ENCODE measurements at regions not wholly inside any gene's neighbourhood (a gene's known extent, or its start where the extent isn't known, plus 50 kb on each side); places are given as distances from the start of the nearest gene placed in this dataset.

- H2AFZ ChIP-seq (ENCODE audit: low read depth, low read length), result no peak overlapping the region
- H3K9me1 ChIP-seq (ENCODE audit: control insufficient read depth, insufficient read depth, low read length), result no peaks in the 10 kb centered on the region
- no peak overlapping the region for H3K4me3 ChIP-seq
- intact Hi-C loops (cut with micrococcal nuclease), result no loop called here
- no peaks in the 10 kb centered on the region for H3K27me3 ChIP-seq (ENCODE audit: control insufficient read depth in 2 of 2, insufficient read depth in 2 of 2, low read length in 2 of 2)
- 94% methylated on average over 2 of the region's 4 CpGs for WGBS (ENCODE audit: insufficient coverage, low coverage, missing lambda C conversion rate)
- H3K4me1 ChIP-seq (replicated peaks in 1 of 2; ENCODE audit: control insufficient read depth in 2 of 2, insufficient read depth in 2 of 2, low read length in 2 of 2), result peaks cover 0 to 8% of the 10 kb centered on the region in 2 experiments; a peak in 3 of 5 replicates
- no TSS peak for BruUV-seq (replicated peaks)
- no peaks in the 10 kb centered on the region for H3K36me3 ChIP-seq (ENCODE audit: control insufficient read depth, insufficient read depth, low read length)
- peak; percentile 87 for TF ChIP-seq NFIC (IDR thresholded peaks at IDR 0.05)
- TF ChIP-seq ZEB2 (IDR thresholded peaks at IDR 0.05), result 0 out of 2 replicates have a peak, but pooled peaks have one; percentile 37
- 0 out of 2 replicates have a peak, but pooled peaks have one; percentile 21 for TF ChIP-seq EP300 (IDR thresholded peaks at IDR 0.05; ENCODE audit: low read length)
- TF ChIP-seq NFYB (IDR thresholded peaks at IDR 0.05; ENCODE audit: extremely low read depth, insufficient read length), result peak; percentile 17
- TF ChIP-seq PRMT5 (CRISPR knock-in tag; IDR thresholded peaks at IDR 0.05), result no peak
- ChIA-PET CTCF (ENCODE audit: low intra/inter-chr PET ratio) (no interaction called here), POLR2A (interaction anchor here (1.8 kb wide), 1 partner anchor 12 kb away, joined by 6 read pairs; no protein-coding TSS in a partner anchor)
- ATAC-seq (peak; percentile 64; the same call in 2 of the 3 replicates), FAIRE-seq (peak; percentile 37), DNase-seq (ENCODE audit: extremely low read depth in 1 of 4, low spot score in 3 of 4) (peak in 1 of 4 experiments; percentile 36)
- in situ Hi-C loops (cut with MboI), result no loop called here
- H3K4me2 ChIP-seq (ENCODE audit: insufficient read depth, low read length), result no peak overlapping the region
- no peaks in the 10 kb centered on the region for H3K9me3 ChIP-seq (replicated peaks; ENCODE audit: control insufficient read depth, insufficient read depth, low read depth, low read length)
- H3K27ac ChIP-seq (ENCODE audit: extremely low read depth, low read depth, low read length), result no peak overlapping the region
- H3K79me2 ChIP-seq (ENCODE audit: control insufficient read depth, insufficient read depth, low read length), result no peaks in the 10 kb centered on the region
- no peak overlapping the region for H3K9ac ChIP-seq (ENCODE audit: insufficient read depth in 1 of 2, low read depth in 2 of 2, low read length in 2 of 2)
- H4K20me1 ChIP-seq (replicated peaks; ENCODE audit: control insufficient read depth, insufficient read depth, low read length), result no peaks in the 10 kb centered on the region
These were observed 308.1 kb downstream of the ZEB2 start for GRCh38 chr2:144211826-144212225.

DNA sequence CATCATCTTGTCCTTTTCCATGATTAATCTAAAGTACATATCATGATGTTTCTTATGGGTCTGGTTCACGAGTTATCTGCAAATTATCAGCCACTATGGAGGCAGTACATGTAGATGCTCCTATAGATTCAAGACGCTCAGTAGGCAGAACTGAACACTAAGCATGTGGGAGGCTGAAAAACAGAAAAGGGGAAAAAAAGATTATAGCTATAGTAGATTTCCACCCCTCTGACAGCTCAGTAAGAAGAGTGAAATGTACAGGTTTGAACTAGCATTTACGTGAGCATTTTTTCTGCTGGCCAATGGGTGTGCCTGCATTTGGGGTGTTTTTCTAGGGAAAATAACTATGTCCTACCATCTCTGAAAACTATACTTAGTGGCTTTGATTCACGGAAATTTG lies 308.9 kb downstream of the ZEB2 start:
- POLR2A ChIA-PET, result interaction anchor here (1.0 to 1.8 kb wide), 2 partner anchors 10 to 12 kb away, joined by 3 to 6 read pairs; no protein-coding TSS in a partner anchor
- 47% methylated on average over 4 of the region's 4 CpGs for WGBS (ENCODE audit: insufficient coverage, low coverage, missing lambda C conversion rate)
- H2AFZ ChIP-seq (ENCODE audit: low read depth, low read length), result no peak overlapping the region
- no peak overlapping the region for H3K27ac ChIP-seq (ENCODE audit: extremely low read depth, low read depth, low read length)
- in situ Hi-C loops (cut with MboI), result no loop called here
- no peak overlapping the region for H3K9ac ChIP-seq (ENCODE audit: insufficient read depth in 1 of 2, low read depth in 2 of 2, low read length in 2 of 2)
- no peak overlapping the region for H3K4me3 ChIP-seq
- no peaks in the 10 kb centered on the region for H3K9me1 ChIP-seq (ENCODE audit: control insufficient read depth, insufficient read depth, low read length)
- H3K9me3 ChIP-seq (replicated peaks; ENCODE audit: control insufficient read depth, insufficient read depth, low read depth, low read length), result no peaks in the 10 kb centered on the region
- H3K36me3 ChIP-seq (ENCODE audit: control insufficient read depth, insufficient read depth, low read length), result no peaks in the 10 kb centered on the region
- H3K4me2 ChIP-seq (ENCODE audit: insufficient read depth, low read length), result no peak overlapping the region
- ATAC-seq, result no peak
- H3K27me3 ChIP-seq (ENCODE audit: control insufficient read depth in 2 of 2, insufficient read depth in 2 of 2, low read length in 2 of 2), result no peaks in the 10 kb centered on the region
- H3K4me1 ChIP-seq (replicated peaks in 1 of 2; ENCODE audit: control insufficient read depth in 2 of 2, insufficient read depth in 2 of 2, low read length in 2 of 2), result peaks cover 0 to 5% of the 10 kb centered on the region in 2 experiments; a peak in 3 of 5 replicates
- CTCF ChIA-PET (ENCODE audit: low intra/inter-chr PET ratio), result no interaction called here
- BruUV-seq (replicated peaks), result no TSS peak
- H4K20me1 ChIP-seq (replicated peaks; ENCODE audit: control insufficient read depth, insufficient read depth, low read length), result no peaks in the 10 kb centered on the region
- H3K79me2 ChIP-seq (ENCODE audit: control insufficient read depth, insufficient read depth, low read length), result no peaks in the 10 kb centered on the region
- DNase-seq (ENCODE audit: extremely low read depth in 1 of 4, low spot score in 3 of 4), result no peak
- intact Hi-C loops (cut with micrococcal nuclease), result no loop called here
- no peak for FAIRE-seq
- TF ChIP-seq, protein P1, sequence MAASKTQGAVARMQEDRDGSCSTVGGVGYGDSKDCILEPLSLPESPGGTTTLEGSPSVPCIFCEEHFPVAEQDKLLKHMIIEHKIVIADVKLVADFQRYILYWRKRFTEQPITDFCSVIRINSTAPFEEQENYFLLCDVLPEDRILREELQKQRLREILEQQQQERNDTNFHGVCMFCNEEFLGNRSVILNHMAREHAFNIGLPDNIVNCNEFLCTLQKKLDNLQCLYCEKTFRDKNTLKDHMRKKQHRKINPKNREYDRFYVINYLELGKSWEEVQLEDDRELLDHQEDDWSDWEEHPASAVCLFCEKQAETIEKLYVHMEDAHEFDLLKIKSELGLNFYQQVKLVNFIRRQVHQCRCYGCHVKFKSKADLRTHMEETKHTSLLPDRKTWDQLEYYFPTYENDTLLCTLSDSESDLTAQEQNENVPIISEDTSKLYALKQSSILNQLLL (CRISPR knock-in tag; IDR thresholded peaks at IDR 0.05; ENCODE audit: borderline replicate concordance), result no peak
- TF ChIP-seq CREBBP (IDR thresholded peaks at IDR 0.05; ENCODE audit: low read depth, low read length) (no peak), PHTF2 (CRISPR knock-in tag; IDR thresholded peaks at IDR 0.05) (no peak), RAD51 (IDR thresholded peaks at IDR 0.05; ENCODE audit: borderline replicate concordance, low read depth) (no peak), MAFF (IDR thresholded peaks at IDR 0.05; ENCODE audit: low read length) (no peak), TGIF2 (CRISPR knock-in tag; IDR thresholded peaks at IDR 0.05) (no peak), CEBPZ (IDR thresholded peaks at IDR 0.05; ENCODE audit: borderline replicate concordance, low read depth, low read length) (no peak), PCBP1 (IDR thresholded peaks at IDR 0.05; ENCODE audit: low read depth, low read length, poor library complexity, severe bottlenecking) (no peak)
